Karpas-422 (cell line): ENCODE measurements at regions not wholly inside any gene's neighbourhood (a gene's known extent, or its start where the extent isn't known, plus 50 kb on each side); places are given as distances from the start of the nearest gene placed in this dataset.
A peak's percentile ranks its signal among the peaks of the same experiment; 100 is the strongest.

ENCODE experiments used
- DNase-seq: peaks from one replicate; pipeline ENCODE4 v3.0.0-alpha.2; 2015
- H2AFZ ChIP-seq: fragments of 200-600 bp; sonication (generic); 2 replicates; pipeline ENCODE4 v1.6.1; 2014; ENCODE audit warnings: antibody characterized with exemption, low read length, mixed read lengths
- H3K27ac ChIP-seq: fragments of 200-600 bp; sonication (generic); 2 replicates; pipeline ENCODE4 v1.5.1; 2014; ENCODE audit warnings: mild to moderate bottlenecking, low read length, moderate library complexity
- H3K27me3 ChIP-seq: fragments of 200-600 bp; sonication (generic); 2 replicates; pipeline ENCODE4 v1.6.1; 2014; ENCODE audit warnings: low read length, mixed read lengths
- H3K36me3 ChIP-seq: fragments of 200-600 bp; sonication (generic); 2 replicates; pipeline ENCODE4 v1.6.1; 2014; ENCODE audit warnings: low read length, mixed read lengths; ENCODE audit not compliant: insufficient read depth
- H3K4me1 ChIP-seq: fragments of 200-600 bp; sonication (generic); 2 replicates; pipeline ENCODE4 v1.6.1; 2014; ENCODE audit warnings: mild to moderate bottlenecking, low read length, mixed read lengths
- H3K4me2 ChIP-seq: fragments of 200-600 bp; sonication (generic); 2 replicates; pipeline ENCODE4 v1.6.1; 2014; ENCODE audit warnings: low read length, low read depth, mild to moderate bottlenecking; ENCODE audit not compliant: poor library complexity, severe bottlenecking
- H3K4me3 ChIP-seq: fragments of 200-600 bp; sonication (generic); 2 replicates; pipeline ENCODE4 v1.5.1; 2014; ENCODE audit warnings: mild to moderate bottlenecking, antibody characterized with exemption, low read length, mixed read lengths
- H3K79me2 ChIP-seq: fragments of 200-600 bp; sonication (generic); 2 replicates; pipeline ENCODE4 v1.6.1; 2014; ENCODE audit warnings: mild to moderate bottlenecking, low read length, mixed read lengths
- H3K9ac ChIP-seq: fragments of 200-600 bp; sonication (generic); 2 replicates; pipeline ENCODE4 v1.6.0; 2014; ENCODE audit warnings: low read length
- H3K9me2 ChIP-seq: fragments of 200-600 bp; sonication (generic), shearing (Covaris generic); replicated peaks from 2 replicates; pipeline ENCODE4 v1.6.0; 2014; ENCODE audit warnings: mild to moderate bottlenecking, low read length, moderate library complexity; ENCODE audit not compliant: insufficient read depth
- H3K9me3 ChIP-seq: fragments of 300-700, 200-600 bp; sonication (generic); 2 replicates; pipeline ENCODE4 v1.6.1; 2014; ENCODE audit warnings: low read length, mixed read lengths
- H4K20me1 ChIP-seq: fragments of 200-600 bp; sonication (generic); 2 replicates; pipeline ENCODE4 v1.6.1; 2014; ENCODE audit warnings: mild to moderate bottlenecking, antibody characterized with exemption, low read length, low read depth; ENCODE audit not compliant: insufficient read depth

DNA sequence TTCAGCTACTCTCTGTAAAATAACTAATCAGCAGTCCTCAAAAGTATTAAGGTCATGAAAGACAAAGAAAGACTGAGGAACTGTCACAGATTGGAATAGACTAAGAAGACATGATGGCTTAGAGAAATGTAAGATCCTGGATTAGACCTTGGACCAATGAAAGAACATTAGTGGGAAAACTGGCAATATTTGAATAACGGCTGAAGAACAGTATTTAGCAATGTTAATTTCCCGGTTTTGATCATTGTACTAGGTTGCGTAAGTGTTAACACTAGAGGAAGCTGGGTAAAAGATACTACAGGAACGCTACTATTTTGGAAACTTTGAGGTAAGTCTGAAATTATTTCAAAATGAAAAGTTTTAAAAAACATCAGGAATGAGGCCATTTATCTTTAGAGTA, 98.8 kb upstream of the RESF1 start:
- DNase-seq: no peak
- Histone ChIP-seq H3K4me3 (no peak overlapping the region), H3K36me3 (no peaks in the 10 kb centered on the region), H3K9me3 (no peaks in the 10 kb centered on the region), H3K9ac (no peak overlapping the region), H2AFZ (no peak overlapping the region), H3K4me2 (no peak overlapping the region), H3K27ac (no peak overlapping the region), H4K20me1 (no peaks in the 10 kb centered on the region), H3K9me2 (no peaks in the 10 kb centered on the region), H3K4me1 (no peaks in the 10 kb centered on the region), H3K27me3 (no peaks in the 10 kb centered on the region), H3K79me2 (no peaks in the 10 kb centered on the region)

DNA sequence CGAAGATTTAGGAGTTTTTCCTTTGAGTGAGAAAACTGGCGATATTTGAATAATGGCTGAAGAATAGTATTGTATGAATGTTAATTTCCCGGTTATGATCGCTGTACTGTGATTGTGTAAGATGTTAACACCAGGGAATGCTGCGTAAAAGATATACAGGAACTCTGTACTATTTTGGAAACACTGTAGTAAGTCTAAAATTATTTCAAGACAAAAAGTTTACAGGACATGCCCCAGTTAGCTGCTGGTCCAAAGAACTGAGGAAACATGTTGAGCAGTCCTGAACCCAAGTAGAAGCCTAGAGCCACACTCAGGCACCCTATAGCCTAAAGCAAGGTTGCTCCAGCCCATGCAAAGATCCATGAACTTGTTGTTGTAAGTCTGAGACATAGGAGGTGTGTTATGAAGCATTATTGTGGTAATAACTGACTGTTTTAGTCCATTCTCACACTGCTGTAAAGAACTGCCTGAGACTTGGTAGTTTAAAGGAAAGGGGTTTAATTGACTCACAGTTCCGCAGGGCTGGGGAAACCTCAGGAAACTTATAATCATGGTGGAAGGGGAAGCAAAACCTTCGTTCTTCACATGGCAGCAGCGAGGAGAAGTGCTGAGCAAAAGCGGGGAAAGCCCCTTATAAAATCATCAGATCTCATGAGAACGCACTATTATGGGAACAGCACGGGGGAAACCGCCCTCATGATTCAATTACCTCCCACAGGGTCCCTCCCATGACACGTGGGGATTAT, 99.8 kb upstream of the RESF1 start:
- H3K9me2 ChIP-seq: no peaks in the 10 kb centered on the region
- no peaks in the 10 kb centered on the region for H3K79me2 ChIP-seq
- H3K9ac ChIP-seq: no peak overlapping the region
- no peak overlapping the region for H3K4me3 ChIP-seq
- no peaks in the 10 kb centered on the region for H3K27me3 ChIP-seq
- no peaks in the 10 kb centered on the region for H3K36me3 ChIP-seq
- no peak overlapping the region for H2AFZ ChIP-seq
- H3K4me1 ChIP-seq: no peaks in the 10 kb centered on the region
- H4K20me1 ChIP-seq: no peaks in the 10 kb centered on the region
- H3K27ac ChIP-seq: no peak overlapping the region
- no peaks in the 10 kb centered on the region for H3K9me3 ChIP-seq
- no peak for DNase-seq
- H3K4me2 ChIP-seq: no peak overlapping the region

DNA sequence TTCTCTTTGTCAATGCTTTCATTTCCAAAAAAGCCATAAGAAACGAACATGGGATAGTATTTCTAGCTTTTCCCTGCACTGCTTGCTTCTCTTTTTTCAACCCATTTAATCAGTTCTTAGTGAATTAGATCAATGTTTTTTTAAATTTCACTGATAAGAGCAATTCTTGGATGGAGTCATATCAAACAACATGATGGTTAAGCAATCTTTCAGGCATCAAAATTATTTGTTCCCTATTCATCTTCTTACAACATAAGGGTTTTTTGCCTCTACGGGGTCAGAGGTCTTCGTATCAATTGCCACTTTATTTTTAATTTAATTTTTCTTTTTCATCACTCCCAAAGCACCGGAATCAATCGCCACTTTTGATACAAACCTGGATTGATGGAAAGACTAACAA, 103.8 kb upstream of the RESF1 start:
- Histone ChIP-seq H3K9me2 (0 out of 2 replicates have a peak, but pooled peaks cover 2% of the 10 kb centered on the region), H2AFZ (no peak overlapping the region)
- no peak for DNase-seq

DNA sequence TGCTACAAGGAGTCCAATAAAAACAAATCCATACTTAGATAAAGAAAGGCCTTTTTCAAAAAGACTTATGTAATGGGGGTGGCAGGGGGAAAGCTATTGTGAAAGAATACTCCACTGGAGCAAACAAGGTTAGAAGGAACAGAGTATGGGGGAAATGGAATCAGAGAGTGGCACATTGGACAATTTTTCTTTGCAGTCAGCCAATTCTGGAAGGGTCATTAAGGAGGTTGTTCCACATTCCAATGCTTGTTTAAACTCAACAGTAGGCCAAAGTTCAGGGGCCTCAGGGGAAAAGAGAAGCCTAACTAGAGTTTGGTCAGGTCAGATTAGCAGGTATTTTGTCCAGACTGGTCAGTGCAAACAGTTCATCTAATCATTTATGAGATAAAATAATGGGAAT, 105.2 kb upstream of the RESF1 start:
- H3K4me2 ChIP-seq: no peak overlapping the region

More for the DNA sequence above, 103.8 kb upstream of the RESF1 start:
- Histone ChIP-seq H3K4me1 (no peaks in the 10 kb centered on the region), H4K20me1 (no peaks in the 10 kb centered on the region), H3K27ac (no peak overlapping the region), H3K9me3 (peaks cover 9% of the 10 kb centered on the region), H3K4me3 (no peak overlapping the region), H3K36me3 (no peaks in the 10 kb centered on the region), H3K79me2 (no peaks in the 10 kb centered on the region), H3K9ac (no peak overlapping the region), H3K27me3 (no peaks in the 10 kb centered on the region), H3K4me2 (no peak overlapping the region)

DNA sequence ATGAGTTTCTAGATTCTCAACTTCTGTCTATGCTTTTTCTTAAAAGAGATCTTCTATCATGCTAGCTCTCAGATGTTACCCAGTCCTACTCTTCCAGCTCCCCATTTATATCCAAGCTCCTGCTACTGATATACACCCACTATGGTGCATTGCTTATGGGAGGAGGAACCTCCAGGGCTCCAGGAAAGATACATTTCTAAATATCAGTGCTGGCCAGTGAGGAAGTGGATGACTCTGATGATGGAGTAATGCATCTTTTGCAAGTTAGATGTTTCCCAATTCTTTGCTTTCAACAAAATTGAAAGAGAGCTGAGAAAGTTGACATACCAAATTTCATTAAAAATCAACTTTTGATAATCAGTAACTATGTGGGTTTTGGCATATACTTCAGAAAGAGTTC, 105.7 kb upstream of the RESF1 start:
- H3K27me3 ChIP-seq: no peaks in the 10 kb centered on the region
- 0 out of 2 replicates have a peak, but pooled peaks cover 2% of the 10 kb centered on the region for H3K9me2 ChIP-seq
- H3K9ac ChIP-seq: no peak overlapping the region
- no peaks in the 10 kb centered on the region for H3K4me1 ChIP-seq
- H3K79me2 ChIP-seq: no peaks in the 10 kb centered on the region
- H3K36me3 ChIP-seq: no peaks in the 10 kb centered on the region
- no peak overlapping the region for H3K27ac ChIP-seq
- no peak for DNase-seq
- no peaks in the 10 kb centered on the region for H4K20me1 ChIP-seq
- no peak overlapping the region for H2AFZ ChIP-seq
- H3K4me3 ChIP-seq: no peak overlapping the region
- H3K9me3 ChIP-seq: peaks cover 16% of the 10 kb centered on the region
- no peak overlapping the region for H3K4me2 ChIP-seq

More for the DNA sequence above, 105.2 kb upstream of the RESF1 start:
- Histone ChIP-seq H3K27me3 (no peaks in the 10 kb centered on the region), H3K9me2 (0 out of 2 replicates have a peak, but pooled peaks cover 2% of the 10 kb centered on the region), H3K4me3 (no peak overlapping the region), H3K4me1 (no peaks in the 10 kb centered on the region), H4K20me1 (no peaks in the 10 kb centered on the region), H3K9me3 (peaks cover 16% of the 10 kb centered on the region), H3K79me2 (no peaks in the 10 kb centered on the region), H3K9ac (no peak overlapping the region), H2AFZ (no peak overlapping the region), H3K27ac (no peak overlapping the region), H3K36me3 (no peaks in the 10 kb centered on the region)
- no peak for DNase-seq

DNA sequence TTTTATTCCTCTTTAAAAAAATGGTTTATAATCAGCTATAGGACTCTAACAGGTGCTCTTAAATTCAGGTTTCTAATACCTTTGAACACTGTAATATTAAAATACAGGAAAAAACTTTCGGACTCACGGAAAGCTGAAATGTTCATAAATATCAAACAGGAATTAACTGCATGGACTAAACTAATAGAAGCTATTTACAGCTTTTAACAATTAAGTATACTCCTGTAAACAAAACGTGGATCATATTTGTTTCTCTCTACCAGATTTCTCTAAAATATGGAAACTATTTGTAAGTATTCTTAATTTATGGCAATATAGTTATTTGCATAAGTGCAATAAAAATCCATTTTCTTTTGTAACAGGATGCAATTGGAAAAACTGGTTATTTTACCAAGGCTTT, 108.9 kb upstream of the RESF1 start:
- H3K9me3 ChIP-seq: peaks cover 19% of the 10 kb centered on the region
- H3K9ac ChIP-seq: no peak overlapping the region
- no peak overlapping the region for H3K27ac ChIP-seq
- H4K20me1 ChIP-seq: no peaks in the 10 kb centered on the region
- H2AFZ ChIP-seq: no peak overlapping the region
- H3K9me2 ChIP-seq: peaks cover 7% of the 10 kb centered on the region; the same call in 1 of the 2 replicates
- H3K4me2 ChIP-seq: no peak overlapping the region
- no peaks in the 10 kb centered on the region for H3K27me3 ChIP-seq
- no peaks in the 10 kb centered on the region for H3K4me1 ChIP-seq
- no peak for DNase-seq
- H3K4me3 ChIP-seq: no peak overlapping the region
- H3K36me3 ChIP-seq: no peaks in the 10 kb centered on the region
- no peaks in the 10 kb centered on the region for H3K79me2 ChIP-seq

DNA sequence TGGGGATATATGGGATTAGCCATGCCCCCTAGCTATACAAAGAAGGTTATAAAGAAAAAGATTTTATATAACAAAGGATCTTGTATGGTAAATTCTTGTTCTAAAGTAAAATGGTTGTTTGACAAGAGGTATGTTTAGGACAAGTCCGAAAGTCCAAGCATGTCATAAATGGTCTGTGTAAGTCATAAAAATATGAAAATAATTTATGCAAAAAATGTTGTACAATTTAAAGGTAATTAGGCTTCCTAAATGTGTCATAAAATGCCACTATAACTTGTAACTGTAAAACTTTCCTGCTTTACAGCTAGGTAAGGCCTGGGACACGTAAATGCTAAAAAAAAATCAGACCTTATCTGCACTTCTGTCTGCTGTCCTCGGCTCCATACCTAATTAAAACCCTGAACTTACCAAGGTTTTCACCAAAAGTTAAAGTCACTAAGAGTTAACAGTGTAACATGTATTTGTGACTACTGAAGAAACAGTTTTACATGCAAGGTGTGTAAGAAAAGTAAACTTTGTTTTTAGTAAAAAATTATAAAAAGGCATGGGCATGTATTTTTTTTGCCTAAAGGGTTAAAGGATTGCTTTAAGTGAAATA, 110.0 kb upstream of the RESF1 start:
- Histone ChIP-seq H3K9me3 (peaks cover 19% of the 10 kb centered on the region), H4K20me1 (no peaks in the 10 kb centered on the region), H3K9ac (no peak overlapping the region), H3K4me1 (no peaks in the 10 kb centered on the region), H3K9me2 (peaks cover 7% of the 10 kb centered on the region; the same call in 1 of the 2 replicates), H3K27ac (no peak overlapping the region), H3K27me3 (no peaks in the 10 kb centered on the region), H3K4me2 (no peak overlapping the region), H3K79me2 (no peaks in the 10 kb centered on the region), H3K36me3 (no peaks in the 10 kb centered on the region), H2AFZ (no peak overlapping the region), H3K4me3 (no peak overlapping the region)
- peak; percentile 47 for DNase-seq

DNA sequence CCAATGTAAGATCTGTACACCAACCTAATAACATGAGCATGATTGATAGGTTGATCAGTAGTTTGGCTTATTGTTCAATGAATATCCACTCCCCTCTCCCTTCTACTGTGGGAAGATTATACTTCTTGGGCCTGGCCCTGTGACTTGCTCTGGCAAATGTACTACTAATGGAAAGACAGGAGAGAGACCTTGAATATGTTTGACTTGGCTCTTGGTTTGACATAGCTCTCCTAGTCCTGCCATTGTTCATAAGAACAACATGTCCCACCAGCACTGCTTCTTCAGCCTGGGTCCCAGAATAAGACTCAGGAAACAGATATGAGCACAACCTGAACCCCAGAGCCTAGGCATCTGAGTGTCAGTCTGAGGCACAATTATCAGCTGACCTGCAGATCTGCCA, 112.8 kb upstream of the RESF1 start:
- Histone ChIP-seq H4K20me1 (no peaks in the 10 kb centered on the region), H3K9ac (no peak overlapping the region), H3K27me3 (no peaks in the 10 kb centered on the region), H2AFZ (no peak overlapping the region), H3K27ac (no peak overlapping the region), H3K4me2 (no peak overlapping the region), H3K9me2 (peaks cover 7% of the 10 kb centered on the region; the same call in 1 of the 2 replicates), H3K4me3 (no peak overlapping the region), H3K4me1 (no peaks in the 10 kb centered on the region), H3K36me3 (no peaks in the 10 kb centered on the region), H3K9me3 (peaks cover 19% of the 10 kb centered on the region), H3K79me2 (no peaks in the 10 kb centered on the region)
- no peak for DNase-seq
